ENCODE measurements at regions not wholly inside any gene's neighbourhood (a gene's known extent, or its start where the extent isn't known, plus 50 kb on each side); places are given as distances from the start of the nearest gene placed in this dataset.

GRCh38 chr19:31140717-31141116 is 208.5 kb downstream of the TSHZ3 start:
- TF ChIP-seq CTCF (IDR thresholded peaks at IDR 0.05): no peak
- no peak for TF ChIP-seq POLR2AphosphoS5 (IDR thresholded peaks at IDR 0.05)
- TF ChIP-seq EP300 (IDR thresholded peaks at IDR 0.05): no peak
- TF ChIP-seq POLR2A (IDR thresholded peaks at IDR 0.05): no peak
